GM18508 (cell line): ENCODE measurements at regions not wholly inside any gene's neighbourhood (a gene's known extent, or its start where the extent isn't known, plus 50 kb on each side); places are given as distances from the start of the nearest gene placed in this dataset.
"Not testable (repeated sequence)": the region's sequence is repeated elsewhere in the genome, so short reads cannot be mapped to it uniquely, and the experiment has no call there.

ENCODE experiments used
- ATAC-seq: cut with Tn5 transposase; IDR thresholded peaks from one replicate; pipeline ENCODE4 v1.9.1; 2021; ENCODE audit warnings: moderate number of reproducible peaks; ENCODE audit not compliant: insufficient read depth, unreplicated experiment

DNA sequence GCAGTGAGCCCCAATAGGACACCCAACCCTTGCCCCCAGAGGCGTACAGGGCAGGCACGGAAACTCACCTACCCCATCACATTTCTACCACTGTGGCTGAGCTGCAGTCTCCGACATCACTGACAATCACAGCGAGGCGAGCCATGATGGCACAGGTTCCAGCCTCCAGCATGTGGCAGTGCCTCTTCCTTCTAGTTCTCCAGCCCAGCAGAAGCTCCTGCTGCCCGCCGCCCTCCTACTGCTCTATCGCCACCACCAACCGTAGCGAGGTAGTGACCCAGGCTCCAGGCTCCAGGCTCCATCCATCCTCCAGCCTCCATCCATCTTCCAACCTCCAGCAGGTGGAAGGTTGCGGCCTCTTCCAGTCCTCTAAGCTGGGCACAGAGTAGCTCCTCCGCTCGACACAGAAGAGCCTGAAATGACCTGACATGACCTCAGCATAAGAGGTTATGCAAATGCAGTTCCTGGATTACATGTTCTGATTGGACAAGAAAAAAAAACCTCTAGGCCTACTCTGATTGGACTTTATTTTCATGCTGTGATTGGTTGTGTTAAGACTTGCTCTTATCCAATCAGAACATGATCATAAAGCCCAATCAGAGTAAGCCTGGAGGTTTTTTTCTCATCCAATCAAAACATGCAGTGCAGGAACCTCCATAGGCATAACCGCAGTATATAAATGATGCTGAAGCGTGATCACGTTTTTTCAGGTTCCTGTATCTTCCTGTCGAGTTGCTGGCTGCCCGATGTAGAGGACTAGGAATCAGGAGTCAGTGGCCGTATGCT lies 438.9 kb upstream of the ZNF337 start:
- no peak for ATAC-seq

DNA sequence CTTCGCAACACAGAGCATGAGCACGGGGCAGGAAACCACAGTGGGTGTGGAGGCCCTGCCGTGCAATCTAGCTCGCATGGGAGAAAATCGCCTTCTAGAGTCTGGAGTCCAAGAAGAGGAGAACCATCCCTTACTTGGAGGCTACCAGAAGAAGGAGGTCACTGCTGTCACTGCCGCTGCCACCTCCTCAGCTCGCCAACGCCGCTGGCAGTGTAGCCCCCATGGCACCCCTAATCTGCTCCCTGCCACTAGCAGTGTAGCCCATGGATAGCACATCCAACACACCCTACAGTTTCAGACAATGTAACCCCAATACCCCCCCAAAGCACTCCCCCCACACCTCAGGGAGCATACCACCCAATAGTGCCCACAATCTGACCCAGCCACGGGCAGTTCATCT lies 438.0 kb upstream of the ZNF337 start:
- no peak for ATAC-seq

DNA sequence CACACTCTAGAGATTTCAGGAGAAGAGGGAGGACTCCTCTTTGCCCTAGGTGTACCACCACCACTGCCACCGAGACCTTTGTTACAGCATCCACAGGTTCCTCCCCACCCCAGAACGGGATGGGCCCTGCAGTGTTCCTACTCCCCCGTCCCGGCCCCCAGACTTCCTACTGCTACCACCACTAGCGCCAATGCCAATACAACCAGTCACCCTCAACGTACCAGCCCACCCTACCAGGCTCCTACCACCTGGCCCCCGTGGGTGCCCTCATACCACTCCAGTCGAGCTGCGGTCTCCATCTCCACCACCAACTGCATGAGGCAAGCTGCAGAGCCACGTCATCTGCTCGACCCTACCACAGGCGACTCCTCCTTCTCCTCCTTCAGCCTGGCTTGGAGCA lies 437.1 kb upstream of the ZNF337 start:
- not testable (repeated sequence) for ATAC-seq

DNA sequence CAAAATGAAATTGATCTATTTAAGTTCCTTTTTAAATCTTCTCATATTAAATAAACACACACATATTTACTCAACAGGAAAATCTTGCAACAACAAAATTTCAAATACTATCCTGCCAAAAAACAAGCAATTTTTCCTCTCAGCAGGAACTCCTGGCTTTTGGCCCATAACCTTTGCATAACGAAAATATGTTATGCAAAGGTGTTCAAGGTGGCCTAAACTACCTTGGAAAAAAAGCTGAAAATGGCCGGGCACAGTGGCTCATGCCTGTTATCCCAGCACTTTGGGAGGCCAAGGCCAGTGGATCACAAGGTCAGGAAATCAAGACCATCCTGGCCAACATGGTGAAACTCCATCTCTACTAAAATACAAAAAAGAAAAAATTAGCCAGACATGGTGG lies 424.3 kb upstream of the ZNF337 start:
- not testable (repeated sequence) for ATAC-seq

DNA sequence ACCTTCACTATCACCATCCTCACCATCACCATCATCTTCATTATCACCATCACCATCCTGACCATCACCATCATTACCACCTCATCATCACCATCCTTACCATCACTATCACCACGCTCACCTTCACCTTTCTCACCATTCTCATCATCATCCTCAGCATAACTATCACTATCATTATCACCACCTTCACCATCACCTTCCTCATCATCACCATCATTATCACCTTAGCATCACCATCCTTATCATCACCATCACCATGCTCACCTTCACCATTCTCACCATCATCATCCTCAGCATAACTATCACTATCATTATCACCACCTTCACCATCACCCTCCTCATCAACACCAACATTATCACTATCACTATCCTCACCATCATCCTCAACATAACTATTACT lies 397.8 kb upstream of the ZNF337 start:
- ATAC-seq = not testable (repeated sequence)

DNA sequence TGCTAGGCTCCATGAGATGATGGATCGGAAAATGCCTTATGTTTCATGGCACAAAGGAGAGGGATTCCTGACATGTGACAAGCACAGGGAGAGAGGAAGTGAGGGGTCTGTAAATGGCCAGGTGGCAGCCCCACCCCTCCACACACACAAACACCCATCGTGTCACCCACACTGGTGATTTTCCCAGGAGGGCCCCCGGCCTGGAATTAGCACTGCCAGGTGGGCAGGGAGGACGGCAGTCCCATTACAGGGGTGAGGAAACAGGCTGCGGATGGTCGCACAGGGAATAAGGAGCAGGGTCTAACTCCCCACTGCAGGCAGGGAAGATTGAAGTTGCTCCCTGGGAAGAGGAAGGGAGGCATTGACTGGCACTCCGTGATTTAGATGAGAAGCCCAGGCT lies 395.3 kb upstream of the ZNF337 start:
- ATAC-seq = not testable (repeated sequence)

DNA sequence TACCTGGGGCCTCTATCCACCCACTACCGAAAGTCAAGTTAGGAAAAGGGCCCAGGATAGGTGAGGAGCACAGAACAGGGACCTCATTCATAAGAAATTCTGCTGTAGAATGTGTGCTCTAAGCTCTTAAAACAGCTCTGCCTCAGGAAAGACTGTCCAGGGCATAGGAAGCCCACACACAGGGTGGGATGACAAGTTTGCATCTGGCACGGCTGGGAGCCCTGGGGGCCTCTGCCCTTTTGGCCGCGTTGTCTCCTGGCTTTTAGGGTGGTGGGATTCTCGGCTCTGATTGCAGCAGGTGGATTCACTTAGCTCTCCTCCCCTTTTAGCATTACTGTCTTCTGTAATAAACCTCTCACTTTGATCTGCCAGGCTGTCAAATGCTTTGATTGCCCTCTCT lies 389.5 kb upstream of the ZNF337 start:
- not testable (repeated sequence) for ATAC-seq

DNA sequence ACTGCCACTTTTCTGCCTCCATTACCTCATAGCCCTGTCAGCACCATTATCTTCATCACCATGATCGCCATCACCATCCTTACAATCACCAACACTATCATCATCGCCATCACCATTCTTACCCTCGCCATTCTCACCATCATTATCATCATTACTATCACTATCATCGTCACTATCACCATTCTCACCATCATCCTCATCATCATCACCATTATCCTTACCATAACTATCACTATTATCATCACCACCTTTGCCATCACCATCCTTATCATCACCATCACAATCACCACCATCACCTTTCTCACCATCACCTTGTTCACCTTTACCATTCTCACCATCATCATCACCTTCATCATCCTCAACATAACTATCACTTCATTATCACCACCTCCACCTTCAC lies 377.3 kb upstream of the ZNF337 start:
- ATAC-seq = not testable (repeated sequence)

DNA sequence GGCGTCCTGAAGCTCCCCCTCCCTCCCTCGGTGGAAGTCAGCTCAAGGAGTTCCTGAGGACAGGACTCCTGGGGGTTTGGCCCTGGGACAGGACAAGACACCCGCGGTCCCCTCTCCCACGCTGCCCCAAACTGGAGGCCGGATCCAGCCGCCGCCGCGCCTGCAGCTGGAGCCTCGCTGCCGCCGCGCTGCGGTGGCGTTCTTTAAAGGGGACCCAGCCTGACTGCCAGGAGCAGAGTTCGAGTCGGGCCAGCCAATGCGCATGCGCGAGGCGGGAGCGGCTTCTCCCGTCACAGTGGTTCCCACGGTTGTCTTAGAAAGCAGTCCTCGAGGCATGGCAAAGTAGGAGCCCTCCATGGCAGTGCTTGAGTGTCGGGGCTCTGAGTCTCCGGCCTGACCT lies 362.7 kb upstream of the ZNF337 start:
- not testable (repeated sequence) for ATAC-seq

DNA sequence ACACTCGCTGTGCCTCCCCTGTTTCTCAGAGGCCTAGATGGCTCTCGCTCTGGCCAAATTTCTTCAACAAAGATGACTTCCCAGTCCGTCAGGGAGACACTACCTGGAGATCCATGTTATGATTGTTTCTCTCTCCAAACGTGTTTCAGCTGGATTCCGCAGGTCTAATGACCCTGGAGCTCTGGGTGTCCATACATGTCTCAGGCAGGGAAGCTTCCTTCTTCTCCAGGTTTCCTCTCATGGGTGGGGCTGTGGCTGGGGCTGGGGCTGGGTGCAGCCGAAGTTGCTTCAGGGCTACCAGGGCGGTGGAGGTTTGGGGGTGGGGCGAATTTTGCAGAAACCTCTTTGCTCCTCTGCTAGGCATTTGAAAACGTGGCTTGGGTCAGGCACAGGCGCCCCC lies 361.8 kb upstream of the ZNF337 start:
- ATAC-seq = not testable (repeated sequence)

DNA sequence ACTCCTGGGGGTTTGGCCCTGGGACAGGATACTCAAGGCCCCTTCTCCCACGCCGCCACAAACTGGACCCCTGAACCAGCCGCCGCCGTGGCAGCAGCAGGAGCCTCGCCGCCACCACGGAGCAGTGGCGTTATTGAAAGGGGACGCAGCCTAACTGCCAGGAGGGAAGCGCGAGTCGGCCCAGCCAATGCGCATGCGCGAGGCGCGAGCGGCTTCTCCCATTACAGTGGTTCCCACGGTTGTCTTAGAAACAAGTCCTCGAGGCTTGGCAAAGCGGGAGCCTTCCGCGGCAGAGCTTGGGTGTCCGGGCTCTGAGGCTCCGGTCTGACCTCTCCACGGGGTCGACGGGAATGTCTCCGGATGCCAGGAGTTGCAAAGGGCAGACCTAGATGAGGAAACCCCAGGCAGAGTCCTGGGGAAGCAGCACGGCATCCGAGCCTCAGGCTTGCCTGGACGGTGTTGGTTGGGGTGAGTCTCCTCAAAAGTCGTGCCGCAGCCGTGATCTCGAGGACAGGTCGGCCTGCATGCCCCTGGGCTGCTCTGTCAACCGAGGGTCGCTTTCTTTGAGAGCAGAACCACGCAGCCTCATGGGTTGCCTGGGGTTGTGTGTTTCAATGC lies 360.6 kb upstream of the ZNF337 start:
- not testable (repeated sequence) for ATAC-seq

DNA sequence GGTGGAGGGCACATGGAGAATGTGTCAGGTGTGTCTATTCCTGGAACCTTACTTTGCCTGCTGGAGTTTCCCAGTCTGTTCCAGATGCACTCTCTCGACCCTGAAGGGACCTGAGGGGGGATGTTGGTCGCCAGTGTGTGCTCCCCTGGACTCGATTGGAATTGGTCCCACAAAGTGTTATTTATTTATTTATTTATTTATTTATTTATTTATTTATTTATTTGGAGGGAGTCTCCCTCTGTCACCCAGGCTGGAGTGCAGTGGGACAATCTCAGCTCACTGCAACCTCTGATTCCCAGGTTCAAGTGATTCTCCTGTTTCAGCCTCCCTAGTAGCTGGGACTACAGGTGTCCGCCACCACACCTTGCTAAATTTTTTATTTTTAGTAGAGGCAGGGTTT lies 329.1 kb upstream of the ZNF337 start:
- ATAC-seq = not testable (repeated sequence)

DNA sequence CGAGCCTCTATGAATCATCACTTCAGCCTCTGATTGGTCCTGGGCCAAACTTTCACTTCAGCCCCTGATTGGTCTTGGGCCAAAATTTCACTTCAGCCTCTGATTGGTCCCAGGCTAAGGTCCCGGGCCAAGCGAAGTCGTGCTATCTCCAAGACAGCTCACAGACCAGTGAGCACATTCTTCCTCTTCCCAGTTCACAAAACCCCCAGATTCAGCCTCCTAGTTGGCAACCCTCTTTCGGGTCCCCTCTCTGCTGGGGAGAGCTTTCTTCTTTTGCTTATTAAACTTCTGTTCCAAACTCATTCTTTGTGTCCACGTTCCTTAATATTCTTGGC lies 314.3 kb upstream of the ZNF337 start:
- ATAC-seq = not testable (repeated sequence)

DNA sequence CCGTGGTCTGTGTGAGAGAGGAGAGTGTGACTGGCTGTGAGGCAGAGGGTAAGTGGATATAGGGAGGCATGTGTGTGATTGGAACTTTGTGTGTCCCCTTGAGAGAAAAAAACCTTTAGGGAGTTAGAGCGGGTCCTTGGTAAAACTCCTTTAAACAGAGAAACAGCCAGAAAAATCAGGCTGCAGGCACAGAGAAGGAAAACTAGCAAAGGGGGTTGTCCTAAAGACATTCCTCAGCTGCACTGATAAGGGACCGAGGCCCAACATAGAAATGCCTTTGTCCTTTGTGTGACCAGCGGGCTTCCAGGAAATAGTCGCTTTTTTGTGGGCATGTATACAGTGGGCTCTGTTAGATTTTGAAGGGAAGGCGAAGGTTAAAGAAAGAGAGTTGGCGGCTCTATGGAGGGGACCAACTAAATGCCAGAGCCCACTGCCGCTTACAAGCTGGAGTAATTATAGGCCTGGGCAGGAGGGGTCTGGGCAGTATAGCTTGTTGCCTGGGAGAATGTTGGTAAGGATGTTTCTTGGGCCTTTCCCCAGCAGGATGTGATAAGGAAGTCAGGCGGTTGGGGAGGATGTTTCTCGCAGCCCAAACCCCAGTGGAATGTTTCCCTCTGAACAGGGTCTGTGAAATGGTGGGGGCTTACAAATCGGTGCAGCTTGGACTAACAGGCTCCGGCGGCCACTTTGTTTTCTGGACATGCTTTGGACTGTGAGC lies 313.7 kb upstream of the ZNF337 start:
- ATAC-seq = not testable (repeated sequence)

DNA sequence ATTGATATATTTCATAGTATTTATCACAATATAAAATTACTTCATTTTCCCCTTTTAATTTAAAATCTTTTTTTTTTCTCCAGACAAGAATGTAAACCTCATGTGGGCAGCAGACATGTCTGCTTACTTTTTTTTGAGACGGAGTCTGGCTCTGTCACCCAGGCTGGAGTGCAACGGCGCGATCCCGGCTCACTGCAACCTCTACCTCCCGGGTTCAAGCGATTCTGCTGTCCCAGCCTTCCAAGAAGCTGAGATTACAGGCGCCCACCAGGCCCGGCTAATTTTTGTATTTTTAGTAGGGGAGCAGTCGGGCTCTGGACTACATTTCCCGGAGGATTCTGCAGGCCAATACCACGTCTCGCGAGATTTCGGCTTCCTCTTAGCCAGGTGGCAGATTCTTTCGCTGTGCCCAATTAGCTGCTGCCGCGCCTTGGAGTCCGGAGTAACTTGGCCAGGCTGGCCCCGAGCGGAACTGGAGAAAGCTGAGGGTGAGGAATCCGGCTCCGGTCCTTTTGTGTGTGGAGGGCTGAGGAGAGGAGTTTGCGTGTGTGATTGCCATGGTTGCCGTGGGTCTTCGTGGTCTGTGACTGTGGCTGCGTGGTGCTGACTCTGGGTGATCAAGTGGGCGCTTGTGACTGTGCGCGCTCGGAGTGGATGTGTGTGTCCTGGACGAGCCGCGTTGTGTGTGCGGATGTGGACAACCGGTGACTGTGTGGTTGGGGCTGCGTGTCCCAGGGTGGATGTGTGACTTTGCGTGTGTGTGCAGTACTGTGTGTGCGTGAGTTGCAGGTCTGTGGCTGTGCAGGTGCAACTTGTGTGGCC lies 313.0 kb upstream of the ZNF337 start:
- ATAC-seq = not testable (repeated sequence)

DNA sequence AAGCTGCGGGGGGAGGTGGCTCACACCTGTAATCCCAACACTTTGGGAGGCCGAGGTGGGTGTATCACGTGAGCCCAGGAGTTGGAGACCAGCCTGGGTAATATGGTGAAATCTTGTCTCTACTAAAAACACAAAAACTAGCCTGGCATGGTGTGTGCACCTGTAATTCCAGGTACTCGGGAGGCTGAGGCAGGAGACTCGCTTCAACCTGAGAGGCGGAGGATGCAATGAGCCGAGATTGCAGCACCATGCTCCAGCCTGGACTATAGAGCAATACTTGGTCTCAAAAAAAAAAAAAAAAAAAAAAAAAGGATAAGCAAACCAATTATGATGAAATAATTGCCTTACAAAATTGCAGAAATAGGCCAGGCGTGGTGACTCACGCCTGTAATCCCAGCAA lies 311.4 kb upstream of the ZNF337 start:
- ATAC-seq = not testable (repeated sequence)

DNA sequence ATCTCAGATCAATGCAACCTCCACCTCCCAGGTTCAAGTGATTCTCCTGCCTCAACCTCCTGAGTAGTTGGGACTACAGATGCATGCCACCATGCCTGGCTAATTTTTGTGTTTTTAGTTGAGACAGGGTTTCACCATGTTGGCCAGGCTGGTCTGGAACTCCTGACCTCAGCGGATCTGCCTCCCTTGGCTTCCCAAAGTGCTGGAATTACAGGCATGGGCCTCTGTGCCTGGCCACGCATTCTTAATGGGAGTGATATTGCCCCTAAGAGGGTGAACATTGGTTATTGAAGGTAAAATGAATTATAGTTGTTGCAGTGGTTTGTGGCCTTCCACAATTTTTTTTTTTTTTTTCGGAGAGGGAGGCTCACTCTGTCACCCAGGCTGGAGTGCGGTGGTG lies 309.5 kb upstream of the ZNF337 start:
- not testable (repeated sequence) for ATAC-seq

DNA sequence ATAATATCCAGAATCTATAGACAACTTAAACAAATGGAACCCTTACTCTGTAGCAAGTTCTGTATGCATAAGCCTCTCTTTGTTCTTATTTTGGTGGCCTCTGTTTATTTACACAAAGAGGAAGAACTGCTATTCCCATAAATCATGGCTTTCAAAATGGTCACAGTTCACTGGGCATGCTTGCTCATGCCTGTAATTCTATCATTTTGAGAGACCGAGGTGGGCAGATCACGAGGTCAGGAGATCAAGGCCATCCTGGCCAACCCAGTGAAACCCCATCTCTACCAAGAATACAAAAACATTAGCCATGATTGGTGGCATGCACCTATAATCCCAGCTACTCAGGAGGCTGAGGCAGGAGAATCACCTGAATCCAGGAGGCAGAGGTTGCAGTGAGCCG lies 307.3 kb upstream of the ZNF337 start:
- not testable (repeated sequence) for ATAC-seq

DNA sequence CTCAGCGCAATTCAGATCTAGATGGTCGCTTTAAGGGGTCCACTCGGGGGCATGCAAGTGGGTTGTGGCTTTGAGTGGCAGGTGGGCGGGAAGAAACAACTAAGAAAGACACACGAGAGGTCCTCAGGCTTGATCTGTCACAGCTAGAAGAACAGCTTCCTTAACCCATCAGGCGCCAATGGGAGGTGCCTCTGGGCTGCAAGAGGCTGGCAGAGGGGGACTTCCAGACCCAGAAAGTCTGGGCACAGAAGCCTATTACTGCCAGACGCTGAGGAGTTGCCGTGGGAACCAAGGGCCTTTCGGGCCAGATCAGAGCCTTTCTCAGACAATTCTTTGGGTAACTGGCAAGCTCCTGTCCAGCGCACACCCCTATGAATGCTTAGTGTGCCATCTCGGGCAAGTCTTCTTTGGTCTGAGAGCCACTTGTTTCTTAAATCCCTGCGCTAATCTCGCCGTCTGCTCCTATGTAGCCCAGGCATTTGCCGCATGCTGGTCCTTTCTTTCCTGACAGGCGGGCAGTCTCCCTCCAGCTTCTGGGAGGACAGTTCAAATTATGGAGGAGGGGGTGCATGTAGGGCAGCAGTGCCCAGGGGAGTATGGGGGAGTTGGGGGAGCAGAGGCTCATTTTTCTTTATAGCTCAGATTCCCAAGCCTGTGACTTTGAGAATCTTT lies 300.9 kb upstream of the ZNF337 start:
- ATAC-seq = not testable (repeated sequence)

DNA sequence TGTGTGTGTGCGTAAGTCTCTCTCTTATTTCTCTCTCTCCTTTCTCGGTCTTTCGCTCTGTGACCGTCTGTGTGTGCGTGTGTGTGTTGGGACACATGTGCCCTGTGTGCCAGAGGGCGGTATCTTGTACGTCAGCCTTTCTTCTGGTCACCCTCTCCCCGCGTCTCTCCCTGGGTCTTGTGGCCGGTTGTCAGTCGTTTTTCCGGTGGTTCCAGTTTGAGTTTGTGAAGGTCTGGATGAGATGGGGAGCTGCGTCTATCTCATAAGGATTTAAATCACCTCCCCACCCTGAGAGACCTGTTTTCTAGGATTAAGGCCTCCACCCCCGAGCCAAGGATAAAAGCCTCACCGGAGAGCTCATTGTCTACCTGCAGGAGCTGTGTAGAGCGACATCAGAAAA lies 295.5 kb upstream of the ZNF337 start:
- ATAC-seq = no peak
